Fibroblast of mammary gland (primary cell): ENCODE measurements at regions not wholly inside any gene's neighbourhood (a gene's known extent, or its start where the extent isn't known, plus 50 kb on each side); places are given as distances from the start of the nearest gene placed in this dataset.

ENCODE experiments used
- DNase-seq: peaks from one replicate; pipeline ENCODE4 v3.0.0-alpha.2; 2010; ENCODE audit warnings: low read depth
- H3K4me3 ChIP-seq: 2 replicates; pipeline ENCODE4 v1.5.1; 2011; ENCODE audit warnings: low read depth, mild to moderate bottlenecking, low read length, moderate library complexity; ENCODE audit not compliant: control insufficient read depth
- TF ChIP-seq, protein P1 (sequence below): conservative IDR thresholded peaks from 2 replicates; pipeline ENCODE4 v1.5.1; 2011; ENCODE audit warnings: low read depth, low read length, inconsistent platforms; ENCODE audit not compliant: control insufficient read depth, insufficient read depth

DNA sequence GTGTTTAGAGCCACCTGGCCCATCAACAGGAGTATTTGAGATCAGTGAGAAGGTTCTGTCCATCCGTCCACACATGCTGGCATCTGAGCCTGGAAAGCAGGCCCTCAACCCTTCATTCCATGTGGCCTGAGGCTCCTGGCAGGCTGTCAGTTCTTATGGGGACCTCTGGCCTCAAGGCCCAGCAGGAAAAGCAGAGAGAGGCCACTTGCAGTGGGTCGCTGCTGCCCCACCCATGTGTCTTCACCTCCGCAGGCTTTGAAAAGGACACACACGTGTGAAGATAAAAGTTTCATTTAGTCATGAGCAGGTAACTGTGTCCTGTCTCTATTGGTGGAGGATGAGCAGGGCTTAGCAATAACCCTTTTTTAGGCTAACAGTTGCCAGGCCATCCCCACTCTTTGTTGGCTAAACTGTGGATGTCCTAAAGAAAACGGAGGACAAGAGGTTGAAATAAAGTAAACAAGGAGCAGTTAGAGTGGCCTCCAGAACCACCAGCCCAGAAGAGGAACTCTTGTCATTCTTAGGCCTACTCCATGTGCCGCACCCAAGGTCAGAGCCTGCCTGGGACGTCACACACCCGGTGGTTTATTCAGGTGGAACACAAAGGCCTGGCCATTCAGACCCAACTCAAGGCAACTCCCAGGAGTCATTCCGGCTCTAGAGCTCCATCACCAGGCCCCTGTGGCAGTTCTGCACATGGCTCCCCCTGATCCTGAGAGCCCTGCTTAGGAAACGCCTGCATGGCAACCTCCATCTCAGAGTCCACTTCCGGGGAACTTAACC lies 143.4 kb upstream of the CST7 start:
- no peak for DNase-seq
- H3K4me3 ChIP-seq, result no peak overlapping the region
- TF ChIP-seq, protein P1, sequence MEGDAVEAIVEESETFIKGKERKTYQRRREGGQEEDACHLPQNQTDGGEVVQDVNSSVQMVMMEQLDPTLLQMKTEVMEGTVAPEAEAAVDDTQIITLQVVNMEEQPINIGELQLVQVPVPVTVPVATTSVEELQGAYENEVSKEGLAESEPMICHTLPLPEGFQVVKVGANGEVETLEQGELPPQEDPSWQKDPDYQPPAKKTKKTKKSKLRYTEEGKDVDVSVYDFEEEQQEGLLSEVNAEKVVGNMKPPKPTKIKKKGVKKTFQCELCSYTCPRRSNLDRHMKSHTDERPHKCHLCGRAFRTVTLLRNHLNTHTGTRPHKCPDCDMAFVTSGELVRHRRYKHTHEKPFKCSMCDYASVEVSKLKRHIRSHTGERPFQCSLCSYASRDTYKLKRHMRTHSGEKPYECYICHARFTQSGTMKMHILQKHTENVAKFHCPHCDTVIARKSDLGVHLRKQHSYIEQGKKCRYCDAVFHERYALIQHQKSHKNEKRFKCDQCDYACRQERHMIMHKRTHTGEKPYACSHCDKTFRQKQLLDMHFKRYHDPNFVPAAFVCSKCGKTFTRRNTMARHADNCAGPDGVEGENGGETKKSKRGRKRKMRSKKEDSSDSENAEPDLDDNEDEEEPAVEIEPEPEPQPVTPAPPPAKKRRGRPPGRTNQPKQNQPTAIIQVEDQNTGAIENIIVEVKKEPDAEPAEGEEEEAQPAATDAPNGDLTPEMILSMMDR, result no peak

DNA sequence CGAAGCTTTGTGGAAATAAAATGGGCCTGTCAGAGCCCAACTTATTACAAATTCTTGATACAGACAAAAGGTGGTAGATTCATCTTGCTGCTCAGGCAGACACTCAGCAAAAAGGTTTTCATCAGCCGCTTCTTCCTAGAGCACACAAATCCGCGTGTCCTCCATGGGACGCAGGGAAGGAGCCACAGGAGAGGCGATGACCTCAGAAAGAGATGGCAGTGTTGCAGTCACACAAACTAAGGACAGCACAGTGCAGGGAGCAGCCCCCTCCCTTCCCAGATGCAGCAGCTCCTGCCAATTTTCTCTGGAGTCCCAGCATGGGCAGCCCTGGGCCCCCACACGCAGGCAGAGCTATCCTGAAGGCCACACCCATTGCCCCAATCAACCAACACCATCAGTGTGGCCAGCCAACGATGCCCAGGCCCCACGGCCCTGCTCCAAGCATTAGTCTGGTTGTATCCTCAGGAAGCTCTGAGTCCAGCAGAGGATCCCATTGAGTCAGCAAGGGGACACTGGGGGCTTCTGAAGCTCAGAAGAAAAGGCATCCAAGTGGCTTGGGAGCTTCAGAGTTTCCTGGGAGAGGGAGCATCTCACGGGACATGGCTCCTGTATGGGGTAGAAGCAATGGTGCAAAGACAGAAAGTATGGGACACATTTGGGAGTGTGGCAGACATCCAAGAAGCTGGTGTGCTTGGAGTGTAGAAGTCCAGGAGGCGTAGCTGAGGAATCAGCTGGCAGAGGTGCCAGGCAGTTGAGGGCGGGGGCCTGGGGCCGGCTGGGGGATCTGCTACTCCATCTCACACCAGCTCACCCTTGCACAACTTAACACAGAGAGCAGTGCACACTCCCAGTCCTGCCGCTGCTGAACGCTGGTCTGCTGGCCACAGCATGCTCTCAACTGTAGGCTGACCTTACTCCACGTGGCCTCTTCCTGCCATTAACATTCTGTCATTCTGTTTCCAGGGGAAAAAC lies 142.1 kb upstream of the CST7 start:
- no peak overlapping the region for H3K4me3 ChIP-seq
- TF ChIP-seq, protein P1, result no peak
- no peak for DNase-seq

GRCh38 chr20:24808616-24809015 lies 140.5 kb upstream of the CST7 start:
- TF ChIP-seq, protein P1, result no peak
- no peak for DNase-seq
- H3K4me3 ChIP-seq, result no peak overlapping the region

GRCh38 chr20:24809606-24810005 lies 139.5 kb upstream of the CST7 start:
- no peak for DNase-seq
- TF ChIP-seq, protein P1, result no peak

GRCh38 chr20:24810676-24811407 lies 138.2 kb upstream of the CST7 start:
- TF ChIP-seq, protein P1, result no peak
- no peak overlapping the region for H3K4me3 ChIP-seq

More at GRCh38 chr20:24809606-24810005, 139.5 kb upstream of the CST7 start:
- no peak overlapping the region for H3K4me3 ChIP-seq

GRCh38 chr20:24812373-24812772 lies 136.7 kb upstream of the CST7 start:
- TF ChIP-seq, protein P1, result no peak
- H3K4me3 ChIP-seq, result no peak overlapping the region
- no peak for DNase-seq

More at GRCh38 chr20:24810676-24811407, 138.2 kb upstream of the CST7 start:
- no peak for DNase-seq
